Neural cell (in vitro differentiated cells): ENCODE measurements at regions not wholly inside any gene's neighbourhood (a gene's known extent, or its start where the extent isn't known, plus 50 kb on each side); places are given as distances from the start of the nearest gene placed in this dataset.

ENCODE experiments used
- H2AFZ ChIP-seq: fragments of 200-600, 300-800 bp; sonication (generic), shearing (Covaris generic); 2 replicates; pipeline ENCODE4 v1.6.0; 2014; ENCODE audit warnings: low read depth, mild to moderate bottlenecking, antibody characterized with exemption, low read length, moderate library complexity
- H3F3A ChIP-seq: fragments of 200-600 bp; shearing (Covaris generic); 2 replicates; pipeline ENCODE4 v1.6.1; 2016; ENCODE audit warnings: mild to moderate bottlenecking, moderate library complexity, mixed read lengths, antibody characterized with exemption, low read length; ENCODE audit not compliant: insufficient read depth, poor library complexity, severe bottlenecking
- H3K27ac ChIP-seq: fragments of 200-600, 300-800 bp; sonication (generic), shearing (Covaris generic); 2 replicates; pipeline ENCODE4 v1.5.1; 2014; ENCODE audit warnings: mild to moderate bottlenecking, low read length, moderate library complexity
- H3K27me3 ChIP-seq: fragments of 300-800, 200-600 bp; sonication (generic), shearing (Covaris generic); 2 replicates; pipeline ENCODE4 v1.6.0; 2014; ENCODE audit warnings: mild to moderate bottlenecking, low read depth, low read length, moderate library complexity; ENCODE audit not compliant: insufficient read depth
- H3K36me3 ChIP-seq: fragments of 300-800, 200-600 bp; sonication (generic), shearing (Covaris generic); 2 replicates; pipeline ENCODE4 v1.5.1; 2014; ENCODE audit warnings: mild to moderate bottlenecking, antibody characterized with exemption, low read length, moderate library complexity; ENCODE audit not compliant: insufficient read depth
- H3K4me2 ChIP-seq: fragments of 300-800, 200-600 bp; sonication (generic), shearing (Covaris generic); 2 replicates; pipeline ENCODE4 v1.6.0; 2014; ENCODE audit warnings: mild to moderate bottlenecking, low read length
- H3K4me3 ChIP-seq: fragments of 300-800, 200-600 bp; sonication (generic), shearing (Covaris generic); 2 replicates; pipeline ENCODE4 v1.5.1; 2014; ENCODE audit warnings: mild to moderate bottlenecking, low read length, moderate library complexity
- H3K79me2 ChIP-seq: fragments of 200-600 bp; shearing (Covaris generic); replicated peaks from 2 replicates; pipeline ENCODE4 v1.6.0; 2014; ENCODE audit warnings: mild to moderate bottlenecking, low read length, moderate library complexity; ENCODE audit not compliant: insufficient read depth
- H3K9ac ChIP-seq: fragments of 300-800, 200-600 bp; sonication (generic), shearing (Covaris generic); 2 replicates; pipeline ENCODE4 v1.6.1; 2016; ENCODE audit warnings: mild to moderate bottlenecking, low read length, mixed read lengths
- H3K9me2 ChIP-seq: fragments of 200-600 bp; shearing (Covaris generic); 2 replicates; pipeline ENCODE4 v1.6.1; 2016; ENCODE audit warnings: mild to moderate bottlenecking, low read length, mixed read lengths; ENCODE audit not compliant: insufficient read depth
- H3K9me3 ChIP-seq: fragments of 200-600, 300-800 bp; sonication (generic), shearing (Covaris generic); 2 replicates; pipeline ENCODE4 v1.6.1; 2016; ENCODE audit warnings: mild to moderate bottlenecking, mixed run types, low read length, moderate library complexity, mixed read lengths
- H4K20me1 ChIP-seq: fragments of 200-600 bp; shearing (Covaris generic); 2 replicates; pipeline ENCODE4 v1.6.1; 2016; ENCODE audit warnings: mild to moderate bottlenecking, mixed run types; ENCODE audit not compliant: insufficient read depth
- EP300 ChIP-seq: fragments of 450-650 bp; conservative IDR thresholded peaks from 2 replicates; pipeline ENCODE4 v1.6.1; 2014; ENCODE audit warnings: antibody characterized with exemption, mild to moderate bottlenecking, moderate library complexity; ENCODE audit not compliant: poor library complexity, severe bottlenecking
- EZH2 ChIP-seq: fragments of 200-600, 300-800 bp; shearing (Covaris generic), sonication (generic); IDR thresholded peaks from 2 replicates; pipeline ENCODE4 v1.6.1; 2014; ENCODE audit warnings: antibody characterized with exemption, low read length, borderline replicate concordance, mild to moderate bottlenecking; ENCODE audit not compliant: insufficient read depth, poor library complexity, severe bottlenecking
- MXI1 ChIP-seq: fragments of 450-650 bp; conservative IDR thresholded peaks from 2 replicates; pipeline ENCODE4 v1.6.1; 2014; ENCODE audit warnings: antibody characterized with exemption, mild to moderate bottlenecking; ENCODE audit not compliant: poor library complexity, severe bottlenecking
- POLR2AphosphoS5 ChIP-seq: IDR thresholded peaks from 2 replicates; pipeline ENCODE4 v1.6.1; 2012
- RAD21 ChIP-seq: fragments of 450-650 bp; conservative IDR thresholded peaks from 2 replicates; pipeline ENCODE4 v1.6.1; 2014; ENCODE audit warnings: antibody characterized with exemption, mild to moderate bottlenecking, moderate library complexity
- SMC3 ChIP-seq: fragments of 450-650 bp; conservative IDR thresholded peaks from 2 replicates; pipeline ENCODE4 v1.6.1; 2014; ENCODE audit warnings: antibody characterized with exemption, mild to moderate bottlenecking, moderate library complexity; ENCODE audit not compliant: poor library complexity
- TAF1 ChIP-seq: IDR thresholded peaks from 2 replicates; pipeline ENCODE4 v1.6.1; 2012; ENCODE audit warnings: low read depth
- TF ChIP-seq, protein P1 (sequence below): fragments of 450-650 bp; IDR thresholded peaks from 2 replicates; pipeline ENCODE4 v1.5.1; 2014; ENCODE audit warnings: antibody characterized with exemption, mild to moderate bottlenecking, moderate library complexity; ENCODE audit not compliant: poor library complexity, severe bottlenecking
- TF ChIP-seq, protein P2 (sequence below): IDR thresholded peaks from 2 replicates; pipeline ENCODE4 v1.6.1; 2012; ENCODE audit warnings: borderline replicate concordance

DNA sequence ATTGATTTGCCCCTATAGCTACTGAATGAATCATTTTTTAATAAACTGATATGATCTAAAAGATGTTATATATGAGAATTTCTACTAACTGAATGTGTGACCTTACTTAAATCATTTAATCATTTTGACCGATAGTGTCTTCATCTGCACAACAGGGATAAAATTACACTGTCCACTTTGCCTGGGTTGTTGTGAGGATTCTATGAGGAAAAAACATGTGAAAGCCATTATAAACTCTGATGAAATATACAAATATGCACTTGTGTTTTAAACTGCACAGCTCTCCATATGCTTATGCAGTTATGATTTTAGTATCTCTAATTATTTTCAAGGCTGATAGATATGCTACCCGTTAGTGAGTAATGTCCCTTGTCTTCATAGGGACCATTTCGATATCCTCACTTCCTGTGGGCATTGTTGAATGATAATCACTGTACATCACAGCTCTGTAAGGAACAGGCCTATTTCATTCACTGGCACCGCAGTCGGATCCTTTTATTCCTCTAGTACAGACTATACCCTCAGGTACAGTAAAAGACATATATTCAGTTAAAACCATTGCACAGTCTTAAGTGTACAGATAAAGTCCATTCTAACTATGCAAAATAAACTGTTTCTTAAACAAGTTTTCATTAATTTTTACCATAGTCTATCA is 88.7 kb upstream of the RAP1B start:
- Histone ChIP-seq H3K4me2 (no peak overlapping the region), H3K27ac (no peak overlapping the region), H3K36me3 (no peaks in the 10 kb centered on the region), H3K4me3 (no peak overlapping the region), H4K20me1 (no peaks in the 10 kb centered on the region), H2AFZ (no peak overlapping the region), H3F3A (no peaks in the 10 kb centered on the region), H3K27me3 (no peaks in the 10 kb centered on the region), H3K9me2 (no peaks in the 10 kb centered on the region), H3K79me2 (no peaks in the 10 kb centered on the region), H3K9me3 (no peaks in the 10 kb centered on the region), H3K9ac (no peak overlapping the region)
- TF ChIP-seq SMC3 (no peak), TAF1 (no peak)
- TF ChIP-seq, protein P1, sequence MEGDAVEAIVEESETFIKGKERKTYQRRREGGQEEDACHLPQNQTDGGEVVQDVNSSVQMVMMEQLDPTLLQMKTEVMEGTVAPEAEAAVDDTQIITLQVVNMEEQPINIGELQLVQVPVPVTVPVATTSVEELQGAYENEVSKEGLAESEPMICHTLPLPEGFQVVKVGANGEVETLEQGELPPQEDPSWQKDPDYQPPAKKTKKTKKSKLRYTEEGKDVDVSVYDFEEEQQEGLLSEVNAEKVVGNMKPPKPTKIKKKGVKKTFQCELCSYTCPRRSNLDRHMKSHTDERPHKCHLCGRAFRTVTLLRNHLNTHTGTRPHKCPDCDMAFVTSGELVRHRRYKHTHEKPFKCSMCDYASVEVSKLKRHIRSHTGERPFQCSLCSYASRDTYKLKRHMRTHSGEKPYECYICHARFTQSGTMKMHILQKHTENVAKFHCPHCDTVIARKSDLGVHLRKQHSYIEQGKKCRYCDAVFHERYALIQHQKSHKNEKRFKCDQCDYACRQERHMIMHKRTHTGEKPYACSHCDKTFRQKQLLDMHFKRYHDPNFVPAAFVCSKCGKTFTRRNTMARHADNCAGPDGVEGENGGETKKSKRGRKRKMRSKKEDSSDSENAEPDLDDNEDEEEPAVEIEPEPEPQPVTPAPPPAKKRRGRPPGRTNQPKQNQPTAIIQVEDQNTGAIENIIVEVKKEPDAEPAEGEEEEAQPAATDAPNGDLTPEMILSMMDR, result no peak

DNA sequence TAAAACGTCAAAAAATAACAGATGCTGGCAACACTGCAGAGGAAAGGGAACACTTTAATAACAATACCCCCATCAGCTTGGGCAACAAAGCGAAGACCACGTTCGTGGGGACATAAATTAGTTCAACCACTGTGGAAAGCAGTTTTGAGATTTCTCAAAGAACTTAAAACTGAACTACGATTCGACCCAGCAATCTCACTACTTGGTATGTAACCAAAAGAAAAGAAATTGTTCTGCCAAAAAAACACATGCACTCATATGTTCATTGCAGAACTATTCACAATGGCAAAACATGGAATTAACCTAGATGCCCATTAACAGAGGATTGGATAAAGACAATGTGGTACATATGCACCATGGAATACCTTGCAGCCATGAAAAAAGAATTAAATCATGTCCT is 81.2 kb upstream of the RAP1B start:
- Histone ChIP-seq H3K9me3 (no peaks in the 10 kb centered on the region), H3K4me3 (no peak overlapping the region), H3K9me2 (no peaks in the 10 kb centered on the region), H3K9ac (no peak overlapping the region), H2AFZ (no peak overlapping the region), H3K4me2 (no peak overlapping the region), H3K27me3 (no peaks in the 10 kb centered on the region), H3K79me2 (no peaks in the 10 kb centered on the region), H3F3A (no peaks in the 10 kb centered on the region), H4K20me1 (no peaks in the 10 kb centered on the region), H3K27ac (no peak overlapping the region), H3K36me3 (no peaks in the 10 kb centered on the region)
- no peak for TF ChIP-seq POLR2AphosphoS5
- TF ChIP-seq, protein P2, sequence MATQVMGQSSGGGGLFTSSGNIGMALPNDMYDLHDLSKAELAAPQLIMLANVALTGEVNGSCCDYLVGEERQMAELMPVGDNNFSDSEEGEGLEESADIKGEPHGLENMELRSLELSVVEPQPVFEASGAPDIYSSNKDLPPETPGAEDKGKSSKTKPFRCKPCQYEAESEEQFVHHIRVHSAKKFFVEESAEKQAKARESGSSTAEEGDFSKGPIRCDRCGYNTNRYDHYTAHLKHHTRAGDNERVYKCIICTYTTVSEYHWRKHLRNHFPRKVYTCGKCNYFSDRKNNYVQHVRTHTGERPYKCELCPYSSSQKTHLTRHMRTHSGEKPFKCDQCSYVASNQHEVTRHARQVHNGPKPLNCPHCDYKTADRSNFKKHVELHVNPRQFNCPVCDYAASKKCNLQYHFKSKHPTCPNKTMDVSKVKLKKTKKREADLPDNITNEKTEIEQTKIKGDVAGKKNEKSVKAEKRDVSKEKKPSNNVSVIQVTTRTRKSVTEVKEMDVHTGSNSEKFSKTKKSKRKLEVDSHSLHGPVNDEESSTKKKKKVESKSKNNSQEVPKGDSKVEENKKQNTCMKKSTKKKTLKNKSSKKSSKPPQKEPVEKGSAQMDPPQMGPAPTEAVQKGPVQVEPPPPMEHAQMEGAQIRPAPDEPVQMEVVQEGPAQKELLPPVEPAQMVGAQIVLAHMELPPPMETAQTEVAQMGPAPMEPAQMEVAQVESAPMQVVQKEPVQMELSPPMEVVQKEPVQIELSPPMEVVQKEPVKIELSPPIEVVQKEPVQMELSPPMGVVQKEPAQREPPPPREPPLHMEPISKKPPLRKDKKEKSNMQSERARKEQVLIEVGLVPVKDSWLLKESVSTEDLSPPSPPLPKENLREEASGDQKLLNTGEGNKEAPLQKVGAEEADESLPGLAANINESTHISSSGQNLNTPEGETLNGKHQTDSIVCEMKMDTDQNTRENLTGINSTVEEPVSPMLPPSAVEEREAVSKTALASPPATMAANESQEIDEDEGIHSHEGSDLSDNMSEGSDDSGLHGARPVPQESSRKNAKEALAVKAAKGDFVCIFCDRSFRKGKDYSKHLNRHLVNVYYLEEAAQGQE, result no peak
- TF ChIP-seq, protein P1, result no peak
- no peak for TF ChIP-seq EP300
- no peak for TF ChIP-seq SMC3
- no peak for TF ChIP-seq RAD21
- TF ChIP-seq EZH2, result no peak
- no peak for TF ChIP-seq MXI1
- no peak for TF ChIP-seq TAF1
